Neural progenitor cell (in vitro differentiated cells): ENCODE measurements at regions not wholly inside any gene's neighbourhood (a gene's known extent, or its start where the extent isn't known, plus 50 kb on each side); places are given as distances from the start of the nearest gene placed in this dataset.

Source experiments
- EZH2 ChIP-seq: fragments of 200-600 bp; sonication (generic); IDR thresholded peaks from 2 replicates; pipeline ENCODE4 v1.6.1; 2017; ENCODE audit warnings: antibody characterized with exemption, mild to moderate bottlenecking, moderate library complexity
- EZH2phosphoT487 ChIP-seq: fragments of 200-600 bp; sonication (generic); IDR thresholded peaks from 2 replicates; pipeline ENCODE4 v1.6.1; 2017; ENCODE audit warnings: antibody characterized with exemption
- TF ChIP-seq, protein P1 (sequence below): fragments of 200-600 bp; sonication (generic); IDR thresholded peaks from 2 replicates; pipeline ENCODE4 v1.5.1; 2017; ENCODE audit warnings: antibody characterized with exemption, mild to moderate bottlenecking

- TF ChIP-seq, protein P1, sequence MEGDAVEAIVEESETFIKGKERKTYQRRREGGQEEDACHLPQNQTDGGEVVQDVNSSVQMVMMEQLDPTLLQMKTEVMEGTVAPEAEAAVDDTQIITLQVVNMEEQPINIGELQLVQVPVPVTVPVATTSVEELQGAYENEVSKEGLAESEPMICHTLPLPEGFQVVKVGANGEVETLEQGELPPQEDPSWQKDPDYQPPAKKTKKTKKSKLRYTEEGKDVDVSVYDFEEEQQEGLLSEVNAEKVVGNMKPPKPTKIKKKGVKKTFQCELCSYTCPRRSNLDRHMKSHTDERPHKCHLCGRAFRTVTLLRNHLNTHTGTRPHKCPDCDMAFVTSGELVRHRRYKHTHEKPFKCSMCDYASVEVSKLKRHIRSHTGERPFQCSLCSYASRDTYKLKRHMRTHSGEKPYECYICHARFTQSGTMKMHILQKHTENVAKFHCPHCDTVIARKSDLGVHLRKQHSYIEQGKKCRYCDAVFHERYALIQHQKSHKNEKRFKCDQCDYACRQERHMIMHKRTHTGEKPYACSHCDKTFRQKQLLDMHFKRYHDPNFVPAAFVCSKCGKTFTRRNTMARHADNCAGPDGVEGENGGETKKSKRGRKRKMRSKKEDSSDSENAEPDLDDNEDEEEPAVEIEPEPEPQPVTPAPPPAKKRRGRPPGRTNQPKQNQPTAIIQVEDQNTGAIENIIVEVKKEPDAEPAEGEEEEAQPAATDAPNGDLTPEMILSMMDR: no peak
- TF ChIP-seq EZH2phosphoT487: no peak
- no peak for TF ChIP-seq EZH2
Measured at GRCh38 chr11:37076866-37077265, 478.8 kb upstream of the RAG2 start.
